GM06990 (cell line): ENCODE measurements at regions not wholly inside any gene's neighbourhood (a gene's known extent, or its start where the extent isn't known, plus 50 kb on each side); places are given as distances from the start of the nearest gene placed in this dataset.

Experiments
- DNase-seq: peaks from one replicate; pipeline ENCODE4 v3.0.0-alpha.2; 2011; ENCODE audit not compliant: insufficient read length; ENCODE audit errors: extremely low read depth
- H3K27me3 ChIP-seq: replicated peaks from 2 replicates; pipeline ENCODE4 v1.6.0; 2011; ENCODE audit warnings: low read length; ENCODE audit not compliant: control insufficient read depth, insufficient read depth
- H3K36me3 ChIP-seq: 2 replicates; pipeline ENCODE4 v1.5.1; 2011; ENCODE audit warnings: low read length; ENCODE audit not compliant: control insufficient read depth, insufficient read depth
- H3K4me3 ChIP-seq: replicated peaks from 2 replicates; pipeline ENCODE4 v1.5.1; 2011; ENCODE audit warnings: low read depth, mild to moderate bottlenecking, control low read depth, low read length
- CTCF ChIP-seq: IDR thresholded peaks from 2 replicates; pipeline ENCODE4 v1.5.1; 2011; ENCODE audit warnings: low read length, control low read depth, mild to moderate bottlenecking, inconsistent platforms; ENCODE audit not compliant: insufficient read depth, poor library complexity, severe bottlenecking

- no peak overlapping the region for H3K4me3 ChIP-seq
- TF ChIP-seq CTCF = no peak
- no peaks in the 10 kb centered on the region for H3K27me3 ChIP-seq
- DNase-seq = no peak
- no peaks in the 10 kb centered on the region for H3K36me3 ChIP-seq
Observed at GRCh38 chr16:52320930-52321439, 226.0 kb downstream of the TOX3 start.

- DNase-seq = no peak
- H3K27me3 ChIP-seq = no peaks in the 10 kb centered on the region
- no peaks in the 10 kb centered on the region for H3K36me3 ChIP-seq
- no peak for TF ChIP-seq CTCF
- no peak overlapping the region for H3K4me3 ChIP-seq
Observed at GRCh38 chr16:52318302-52319009, 228.5 kb downstream of the TOX3 start.

- Histone ChIP-seq H3K27me3 (no peaks in the 10 kb centered on the region), H3K36me3 (no peaks in the 10 kb centered on the region), H3K4me3 (no peak overlapping the region)
- TF ChIP-seq CTCF = no peak
- DNase-seq = no peak
Observed at GRCh38 chr16:52316241-52316640, 230.7 kb downstream of the TOX3 start.

GRCh38 chr16:52312716-52313115 is 234.2 kb downstream of the TOX3 start:
- H3K27me3 ChIP-seq = no peaks in the 10 kb centered on the region
- no peak overlapping the region for H3K4me3 ChIP-seq
- no peaks in the 10 kb centered on the region for H3K36me3 ChIP-seq
- DNase-seq = no peak
- TF ChIP-seq CTCF = no peak

- TF ChIP-seq CTCF = no peak
- Histone ChIP-seq H3K27me3 (no peaks in the 10 kb centered on the region), H3K4me3 (no peak overlapping the region), H3K36me3 (no peaks in the 10 kb centered on the region)
- no peak for DNase-seq
Observed at GRCh38 chr16:52309446-52310416, 237.2 kb downstream of the TOX3 start.
